NOMO-1 (cell line): ENCODE measurements at regions not wholly inside any gene's neighbourhood (a gene's known extent, or its start where the extent isn't known, plus 50 kb on each side); places are given as distances from the start of the nearest gene placed in this dataset.

Experiments
- DNase-seq, 2 experiments: peaks; one replicate each; lab custom pipeline; 2025; ENCODE audit not compliant: unreplicated experiment in 2 of 2; lab: John Stamatoyannopoulos, UW

DNA sequence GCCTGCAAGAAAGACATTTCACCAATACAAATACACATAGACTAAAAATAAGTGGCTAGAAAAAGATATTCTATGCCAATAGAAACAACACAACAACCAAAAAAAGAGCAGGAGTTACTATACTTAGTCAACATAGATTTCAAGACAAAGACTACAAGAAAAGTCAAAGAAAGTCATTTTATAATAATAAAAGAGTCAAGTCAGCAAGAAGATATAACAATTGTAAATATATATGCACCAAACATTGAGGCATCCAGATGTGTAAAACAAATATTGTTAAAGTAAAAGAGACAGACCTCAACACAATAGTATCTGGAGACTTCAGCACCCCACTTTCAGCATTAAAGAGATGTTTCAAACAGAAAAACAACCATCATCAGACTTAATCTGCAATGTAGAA lies 104.6 kb downstream of the AMY1C start:
- DNase-seq = no peak

DNA sequence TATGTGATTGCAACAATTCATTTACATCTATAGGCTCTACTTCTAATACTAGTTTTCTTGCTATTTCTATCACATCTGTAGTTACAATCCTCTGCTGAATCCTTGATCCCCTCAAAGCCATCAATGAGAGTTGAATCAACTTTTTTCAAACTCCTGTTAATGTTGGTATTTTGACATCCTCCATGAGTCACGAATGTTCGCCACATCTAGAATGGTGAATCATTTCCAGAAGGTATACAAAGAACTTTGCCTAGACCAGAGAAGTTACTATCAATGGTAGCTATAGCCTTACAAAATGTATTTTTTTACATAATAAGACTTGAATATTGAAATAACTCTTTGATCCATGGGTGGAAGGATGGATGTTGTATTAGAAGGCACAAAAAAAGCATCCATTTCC lies 110.0 kb downstream of the AMY1C start:
- no peak for DNase-seq

DNA sequence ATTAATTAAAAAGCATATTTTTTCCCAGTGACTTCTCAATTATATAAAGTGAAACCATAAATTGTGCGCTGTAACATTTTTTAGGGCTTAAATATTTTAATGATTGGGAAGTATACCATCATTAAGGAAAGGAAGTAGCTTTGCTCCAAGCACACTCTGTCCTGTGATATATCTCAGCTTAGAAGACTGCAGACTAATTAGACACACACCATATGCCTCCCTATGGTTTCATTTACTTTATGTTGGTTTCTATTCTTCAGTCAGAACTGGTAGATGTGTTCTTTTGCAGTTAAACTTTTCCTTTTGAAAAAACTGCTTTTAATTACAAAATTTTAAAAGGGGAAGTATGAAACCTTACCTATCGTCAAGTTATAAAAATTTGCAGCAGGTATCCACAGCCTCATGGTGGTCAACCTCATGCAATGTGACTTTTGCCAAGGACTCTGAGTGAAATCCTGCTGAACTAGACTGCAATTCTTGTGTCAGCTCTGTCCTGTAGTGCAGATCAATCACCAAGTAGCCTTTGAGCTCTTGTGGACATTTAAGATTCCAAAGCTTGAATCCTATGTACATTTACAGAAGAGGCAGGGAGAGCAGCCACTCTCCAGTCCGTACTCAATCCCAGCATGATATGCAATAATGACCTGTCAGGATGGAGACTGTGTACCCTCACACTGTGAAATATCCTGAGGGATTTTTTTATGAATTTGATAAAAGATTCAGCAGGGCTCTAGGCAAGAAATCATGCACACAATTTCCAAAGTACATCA lies 149.1 kb downstream of the AMY1C start:
- DNase-seq = no peak

DNA sequence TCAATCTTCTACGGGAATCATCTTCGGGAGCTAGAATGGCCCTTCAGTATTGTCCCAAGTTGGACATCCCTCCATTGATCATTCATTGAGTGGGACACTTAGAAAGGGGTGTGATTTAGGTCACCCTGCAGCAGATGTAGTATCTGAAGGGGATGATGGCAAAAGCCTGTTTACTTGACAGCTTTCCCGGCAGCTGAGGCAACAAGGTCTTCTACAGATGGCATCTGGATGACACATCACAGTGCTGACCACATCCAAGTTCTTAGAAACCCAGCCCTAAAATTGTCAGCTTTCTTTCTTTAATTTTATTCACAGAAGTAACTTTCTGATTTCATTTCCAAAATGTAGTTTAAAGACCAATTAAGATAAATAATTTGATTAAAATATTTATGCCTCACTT lies 150.3 kb downstream of the AMY1C start:
- DNase-seq = no peak

DNA sequence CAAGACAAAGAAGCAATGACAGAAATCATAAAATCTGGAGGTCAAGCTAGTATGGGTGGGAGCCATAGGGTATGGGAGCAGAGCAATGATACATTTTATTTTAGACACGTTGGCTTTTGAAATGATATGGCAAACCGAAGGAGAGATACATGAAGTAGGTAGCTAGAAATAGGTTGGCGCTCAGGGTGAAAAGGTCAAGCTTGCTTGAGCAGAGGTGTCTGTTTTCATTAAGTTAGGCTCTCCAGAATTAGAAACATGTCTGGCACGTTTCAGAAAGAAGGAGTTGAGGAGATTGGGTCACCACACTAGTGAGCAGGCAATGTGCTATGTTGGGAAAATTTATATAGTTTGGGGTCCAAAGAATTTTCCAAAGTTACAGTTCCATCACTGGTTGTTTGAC lies 151.4 kb downstream of the AMY1C start:
- DNase-seq = no peak

DNA sequence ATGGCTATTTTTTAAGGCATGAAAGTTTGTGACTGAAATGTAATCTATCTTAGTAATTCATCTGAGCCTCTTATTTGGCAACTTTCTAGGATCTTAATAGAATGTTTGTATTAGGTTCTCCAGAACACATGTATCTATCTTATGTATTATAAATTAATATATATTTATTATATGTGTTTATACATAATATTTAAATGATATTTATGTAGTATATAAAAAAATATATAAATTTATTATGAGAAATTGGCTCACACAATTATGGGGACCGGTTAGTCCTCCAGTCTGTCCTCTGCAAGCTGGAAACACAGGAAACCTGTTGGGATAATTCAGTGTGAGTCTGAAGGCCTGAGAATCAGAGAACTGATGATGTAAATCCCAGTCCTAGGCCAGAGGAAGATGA lies 155.7 kb downstream of the AMY1C start:
- DNase-seq = no peak

DNA sequence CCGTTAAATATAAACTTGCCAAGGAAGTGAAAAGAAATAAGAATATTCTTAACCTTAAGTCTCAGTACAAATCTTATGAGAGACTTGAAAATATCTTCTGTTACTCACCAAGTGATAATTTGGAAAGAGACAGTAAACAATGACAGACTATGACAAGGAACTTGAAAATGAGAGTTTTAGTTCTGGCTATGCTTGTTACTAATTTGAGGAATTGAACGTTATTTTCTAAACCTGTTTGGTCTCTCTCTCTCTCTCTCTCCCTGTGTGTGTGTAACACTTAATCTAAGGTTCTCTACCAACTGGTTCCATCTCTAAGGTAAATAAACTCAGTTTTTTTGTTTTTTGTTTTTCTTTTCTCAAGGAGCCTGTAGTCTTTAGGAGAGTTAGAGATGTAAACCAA lies 161.8 kb downstream of the AMY1C start:
- no peak for DNase-seq

DNA sequence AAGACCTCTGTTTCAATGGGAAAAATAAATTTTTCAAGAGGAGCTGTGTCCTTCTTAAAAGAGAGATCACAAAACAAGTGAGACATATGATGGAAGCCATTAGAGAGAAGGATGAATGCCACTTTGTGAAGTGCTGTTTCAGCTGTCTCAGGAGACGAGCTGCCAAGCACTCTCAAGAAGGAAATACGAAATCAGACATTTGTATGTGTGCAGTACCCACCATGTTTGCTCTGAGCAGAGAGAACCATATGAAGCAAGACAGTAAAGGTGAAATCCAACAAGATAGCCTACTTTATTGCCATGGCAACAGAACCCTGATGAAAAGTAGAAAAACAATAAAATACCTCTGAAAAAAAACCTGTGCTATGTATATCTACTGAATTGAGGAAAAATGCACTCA lies 168.1 kb downstream of the AMY1C start:
- no peak for DNase-seq

DNA sequence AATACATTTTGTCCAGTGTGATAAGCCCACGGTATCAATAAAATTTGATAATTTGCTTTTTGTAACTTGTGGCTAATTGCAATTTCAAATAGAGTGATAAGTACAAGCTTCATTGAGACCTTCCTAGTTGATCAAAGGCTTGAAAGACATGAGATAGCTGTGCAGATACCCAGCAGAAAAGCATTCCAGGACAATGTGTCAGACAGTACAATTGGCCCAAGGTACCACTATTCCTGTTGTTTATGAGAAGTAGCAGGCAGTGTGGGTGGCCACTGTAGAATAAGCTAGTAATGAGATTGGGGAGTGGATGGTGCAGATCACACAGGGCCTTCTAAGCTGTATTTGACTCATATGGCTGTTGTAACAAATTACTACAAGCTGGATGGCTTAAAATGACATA lies 182.2 kb downstream of the AMY1C start:
- no peak for DNase-seq

DNA sequence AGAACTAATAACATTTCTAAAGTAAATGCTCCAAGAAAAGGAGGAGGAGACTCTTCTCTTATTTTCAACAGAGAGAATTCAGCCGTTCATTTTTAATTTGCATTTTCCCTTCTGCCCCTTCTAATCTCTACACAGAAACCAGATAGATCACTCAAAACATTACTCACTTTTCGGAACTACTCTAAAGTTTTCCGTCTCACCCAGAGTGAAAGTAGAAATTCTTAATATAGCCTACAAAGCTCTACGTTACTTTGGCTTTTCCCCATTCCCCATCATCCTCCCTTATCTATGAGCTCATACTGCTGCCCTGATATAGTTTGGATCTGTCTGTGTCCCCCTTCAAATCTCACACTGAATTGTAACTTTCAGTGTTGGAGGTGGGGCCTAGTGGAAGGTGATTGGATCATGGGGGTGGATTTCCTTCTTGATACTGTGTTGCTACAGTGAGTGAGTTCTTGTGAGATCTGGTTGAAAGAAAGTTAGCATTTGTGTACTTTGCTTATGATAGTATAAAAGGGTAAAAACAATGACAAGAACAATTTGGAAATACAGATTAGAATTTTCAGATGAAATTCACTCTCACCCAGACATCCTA lies 188.2 kb downstream of the AMY1C start:
- no peak for DNase-seq

DNA sequence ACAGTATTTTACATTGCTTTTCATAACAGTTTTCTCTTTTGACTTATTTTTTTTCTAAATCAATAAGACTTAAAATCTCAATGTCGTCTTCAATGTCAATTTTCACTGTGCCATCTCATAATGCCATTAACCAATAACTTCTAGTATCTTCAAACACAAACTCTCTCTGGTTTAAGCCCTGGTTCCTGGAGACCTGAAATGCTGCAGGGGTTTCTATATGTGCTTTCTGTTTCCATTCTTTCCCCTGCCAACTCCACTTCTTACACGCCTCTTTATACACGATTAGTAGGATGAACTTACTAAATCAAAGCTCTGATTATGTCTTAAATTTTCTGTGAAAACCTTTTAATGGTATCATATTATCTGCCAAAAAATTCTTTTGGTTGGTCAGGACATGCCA lies 191.4 kb downstream of the AMY1C start:
- no peak for DNase-seq

DNA sequence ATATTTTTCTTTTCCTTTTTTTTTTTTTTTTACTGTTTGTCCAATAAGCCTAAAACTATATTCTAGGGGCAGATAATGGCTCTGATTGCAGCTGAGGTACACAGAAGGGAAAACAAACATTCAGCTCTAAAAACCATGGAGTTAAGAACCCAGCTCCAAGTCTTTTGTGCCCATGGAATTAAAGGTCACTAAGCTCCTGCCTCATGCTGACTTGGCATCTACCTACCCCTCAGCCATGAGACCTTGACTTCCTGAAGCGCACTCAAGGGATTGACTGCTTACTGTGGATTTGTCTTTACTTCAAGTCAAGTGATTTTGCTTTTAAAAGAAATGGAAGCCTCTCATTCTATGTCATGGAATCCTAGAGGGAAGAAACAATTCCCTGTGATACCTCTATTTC lies 192.3 kb downstream of the AMY1C start:
- DNase-seq = no peak

DNA sequence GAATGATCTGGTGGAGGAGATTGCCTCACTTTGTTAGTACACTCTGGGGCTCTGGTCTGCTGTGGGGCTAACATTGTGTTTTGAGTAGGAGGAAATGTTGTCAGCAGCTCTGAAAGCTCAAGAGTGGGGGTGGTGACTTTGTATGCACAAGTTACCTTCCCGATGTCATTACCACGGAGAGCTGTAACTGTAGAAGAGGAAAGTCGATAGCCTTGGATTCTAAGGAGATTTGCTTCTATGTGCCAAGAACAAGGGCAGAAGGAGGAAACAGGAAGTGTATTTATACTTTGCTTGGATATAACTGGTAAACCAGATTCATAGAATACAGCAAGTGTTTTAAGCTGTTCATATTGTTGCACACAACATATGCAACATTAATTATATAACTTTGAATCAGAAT lies 196.1 kb downstream of the AMY1C start:
- no peak for DNase-seq

DNA sequence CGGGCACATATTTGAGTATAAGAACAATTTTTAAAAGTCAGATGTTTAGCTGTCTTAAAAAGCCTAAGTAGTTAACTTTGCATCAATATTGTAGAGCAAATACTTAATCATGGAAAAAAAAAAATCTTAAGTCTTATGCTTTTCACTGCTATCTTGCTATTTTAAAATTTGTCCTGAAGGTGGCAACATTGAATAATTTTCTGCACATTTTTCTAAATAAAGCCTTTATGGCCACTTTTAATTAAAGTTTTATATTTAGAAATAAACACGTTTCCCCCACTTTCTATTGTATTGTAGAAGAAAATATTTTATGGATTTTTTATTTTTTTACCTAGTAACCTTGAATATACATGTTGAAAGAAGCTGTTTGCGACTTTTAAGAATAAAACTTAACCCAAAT lies 198.8 kb downstream of the AMY1C start:
- peak in 1 of 2 experiments; percentile 15 for DNase-seq

DNA sequence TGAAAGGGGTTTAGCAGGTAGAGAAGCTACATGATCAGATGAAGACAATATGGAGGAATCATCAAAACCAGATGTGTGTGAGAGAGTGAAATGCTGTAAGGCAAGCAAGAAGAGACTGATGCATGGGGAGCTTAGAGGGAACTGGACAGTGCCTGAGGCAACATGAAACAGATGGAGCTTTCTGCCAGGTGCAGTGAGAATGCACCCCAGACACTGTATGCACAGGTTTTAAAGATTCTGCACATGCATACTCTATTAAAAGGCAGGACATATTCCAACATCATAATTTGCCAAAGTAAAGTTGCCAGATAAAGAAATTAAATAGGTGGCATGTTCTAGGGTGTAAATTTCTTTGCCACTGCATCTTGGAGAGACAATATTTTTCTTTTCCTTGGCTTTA lies 200.1 kb downstream of the AMY1C start:
- DNase-seq = no peak

DNA sequence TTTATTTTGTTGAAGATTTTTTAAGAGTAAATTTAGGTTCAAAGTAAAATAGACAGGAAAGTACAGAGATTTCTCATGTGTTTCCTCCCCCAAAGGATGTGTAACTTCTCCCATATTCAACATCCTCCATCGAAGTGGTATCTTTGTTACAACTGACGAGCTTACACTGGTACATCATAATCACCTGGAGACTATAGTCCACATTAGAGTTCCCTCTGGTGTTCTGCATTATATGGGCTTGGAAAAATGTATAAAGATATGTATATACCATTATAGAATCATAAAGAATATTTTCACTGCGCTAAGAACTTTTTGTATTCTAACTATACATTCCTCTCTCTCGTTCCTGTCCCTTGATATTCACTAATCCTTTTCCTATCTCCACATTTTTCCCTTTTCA lies 203.7 kb downstream of the AMY1C start:
- no peak for DNase-seq

DNA sequence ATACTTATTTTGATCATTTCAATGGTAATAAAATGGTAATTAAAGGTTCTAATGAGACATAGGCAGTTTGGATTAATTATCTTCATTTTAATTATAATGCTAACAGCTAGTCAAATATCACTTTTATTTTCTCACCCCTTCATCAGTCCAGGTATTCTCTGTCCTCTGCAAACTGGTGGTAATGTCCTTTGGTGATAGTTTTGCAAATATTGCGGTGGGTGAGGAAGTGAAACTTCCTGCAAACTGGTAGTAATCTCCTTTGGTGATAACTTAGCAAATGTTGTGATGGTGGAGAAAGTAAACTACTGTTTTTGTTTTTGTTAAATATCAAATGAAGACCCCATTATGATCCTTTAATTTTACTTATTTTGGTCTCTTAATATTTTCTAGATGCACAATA lies 209.0 kb downstream of the AMY1C start:
- peak; percentile 6 to 55 for DNase-seq

DNA sequence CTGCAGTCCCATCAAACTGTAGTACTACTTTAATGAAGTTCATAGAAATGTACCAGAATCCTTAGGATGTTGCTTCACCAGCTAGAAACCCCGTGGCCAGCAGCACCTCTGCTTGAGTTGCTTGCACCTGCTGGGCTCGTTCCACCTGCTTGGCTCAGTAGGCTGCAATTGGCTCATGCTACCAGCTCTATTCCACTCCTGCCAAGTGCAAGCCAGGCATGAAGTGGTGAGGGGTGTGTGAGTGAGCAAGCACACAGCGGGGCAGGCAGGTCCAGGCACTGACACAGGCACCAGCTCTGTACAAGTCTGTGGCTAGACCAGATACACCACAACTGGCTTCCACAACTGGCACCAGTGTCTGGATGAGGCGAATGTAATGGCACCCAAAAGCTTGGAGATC lies 209.9 kb downstream of the AMY1C start:
- no peak for DNase-seq

DNA sequence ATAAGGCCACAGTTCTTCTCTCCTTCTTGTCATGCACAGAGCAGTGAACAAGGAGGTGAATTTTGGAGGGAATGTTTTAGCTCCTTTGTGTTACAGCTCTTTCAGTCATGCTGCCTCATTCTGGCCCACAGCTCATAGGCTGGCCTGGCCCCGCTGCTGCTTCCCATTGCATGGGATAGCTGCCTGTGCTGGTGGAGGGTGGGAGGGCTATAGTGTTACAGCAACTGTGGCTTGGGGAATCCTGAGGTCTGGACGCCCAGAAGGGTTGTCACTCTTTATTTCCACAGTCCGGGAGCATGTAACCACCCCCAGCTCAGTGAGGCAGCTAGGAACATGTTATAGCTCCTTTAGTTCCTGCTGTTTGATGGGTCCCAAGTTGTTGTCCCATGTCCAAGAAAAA lies 210.3 kb downstream of the AMY1C start:
- DNase-seq = no peak

DNA sequence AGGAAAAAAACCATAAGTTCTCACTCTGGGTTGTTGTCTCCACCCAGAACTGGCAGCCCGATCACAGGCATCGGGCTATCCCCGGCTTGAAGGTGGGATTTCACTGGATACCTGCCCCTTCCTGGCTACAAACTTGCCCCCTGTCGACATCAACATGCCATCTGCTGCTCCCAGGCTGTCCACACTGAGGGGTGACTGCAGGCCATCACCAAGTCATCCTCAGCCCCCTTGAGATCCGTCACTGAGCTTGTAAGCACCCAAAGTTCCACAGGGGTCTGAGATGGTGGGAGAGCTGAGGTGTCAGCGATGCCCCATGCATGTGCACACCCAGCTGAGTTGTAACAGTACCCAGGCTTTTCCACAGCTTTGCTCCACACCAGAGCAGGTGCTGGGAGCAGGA lies 211.0 kb downstream of the AMY1C start:
- DNase-seq = no peak

DNA sequence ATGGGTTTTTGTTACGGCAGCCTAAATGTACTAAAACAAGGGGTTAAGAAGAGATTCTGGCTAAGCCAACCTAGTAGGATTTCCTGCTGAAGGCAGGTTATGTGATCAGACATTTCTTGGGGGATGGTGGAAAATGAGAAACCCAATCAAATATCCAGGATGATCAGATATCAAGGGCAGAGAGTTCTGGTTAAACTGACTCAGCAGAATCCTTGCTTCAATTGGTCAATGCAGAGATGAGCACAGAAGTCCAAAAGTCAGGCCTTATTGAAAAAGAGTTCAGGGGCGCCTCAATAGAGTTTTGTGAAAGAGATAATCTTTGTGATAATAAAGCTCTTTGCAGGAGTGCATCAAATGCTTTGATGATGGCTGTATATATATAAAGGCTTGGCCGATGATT lies 237.1 kb downstream of the AMY1C start:
- DNase-seq = no peak

DNA sequence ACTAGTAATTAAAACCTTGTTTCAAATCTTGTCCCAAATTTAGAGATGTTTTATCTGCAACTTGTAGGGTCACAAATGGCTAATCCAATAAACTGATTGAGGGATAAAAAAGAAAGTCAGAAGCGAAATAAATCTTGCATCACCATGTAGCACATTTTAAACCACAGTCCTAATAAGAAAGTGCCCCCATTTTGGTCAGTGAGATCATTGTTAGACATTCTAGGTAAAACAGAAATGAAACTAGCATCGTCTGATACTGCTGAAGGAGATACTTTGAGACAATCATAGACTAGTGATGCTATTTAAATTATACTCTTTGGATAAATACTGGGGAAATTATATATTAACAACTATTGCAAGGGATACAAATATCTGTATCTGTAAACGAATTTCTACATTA lies 247.9 kb downstream of the AMY1C start:
- DNase-seq = no peak
